ENCODE measurements at regions not wholly inside any gene's neighbourhood (a gene's known extent, or its start where the extent isn't known, plus 50 kb on each side); places are given as distances from the start of the nearest gene placed in this dataset.

DNA sequence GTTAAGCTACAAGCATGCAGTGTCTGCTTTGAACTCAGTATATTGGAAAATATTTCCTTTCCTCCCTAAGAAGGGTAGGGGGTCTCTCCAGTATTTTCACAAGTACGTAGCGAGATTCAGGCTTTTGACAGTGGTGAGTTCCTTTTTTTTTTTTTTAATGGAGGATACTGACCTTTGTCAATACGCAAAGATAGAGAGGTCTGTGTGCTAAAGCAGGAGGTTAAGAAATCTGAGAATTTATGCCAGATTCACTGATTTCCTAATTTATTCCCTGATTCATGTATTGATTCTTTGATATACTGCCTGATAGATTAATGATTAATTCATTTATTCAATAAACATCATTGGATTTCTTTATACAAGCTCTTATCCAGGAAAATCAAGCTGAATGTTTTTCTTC, 106.7 kb upstream of the CADM1 start:
- no peak for TF ChIP-seq CEBPB (IDR thresholded peaks at IDR 0.05)
- TF ChIP-seq YY1 (IDR thresholded peaks at IDR 0.05; ENCODE audit: low read depth): no peak

Measured in Ishikawa (cell line).